GM18517 (cell line): ENCODE measurements at regions not wholly inside any gene's neighbourhood (a gene's known extent, or its start where the extent isn't known, plus 50 kb on each side); places are given as distances from the start of the nearest gene placed in this dataset.

Experiments used
- ATAC-seq: cut with Tn5 transposase; IDR thresholded peaks from one replicate; pipeline ENCODE4 v1.9.1; 2021; ENCODE audit warnings: mild to moderate bottlenecking, moderate library complexity; ENCODE audit not compliant: unreplicated experiment

DNA sequence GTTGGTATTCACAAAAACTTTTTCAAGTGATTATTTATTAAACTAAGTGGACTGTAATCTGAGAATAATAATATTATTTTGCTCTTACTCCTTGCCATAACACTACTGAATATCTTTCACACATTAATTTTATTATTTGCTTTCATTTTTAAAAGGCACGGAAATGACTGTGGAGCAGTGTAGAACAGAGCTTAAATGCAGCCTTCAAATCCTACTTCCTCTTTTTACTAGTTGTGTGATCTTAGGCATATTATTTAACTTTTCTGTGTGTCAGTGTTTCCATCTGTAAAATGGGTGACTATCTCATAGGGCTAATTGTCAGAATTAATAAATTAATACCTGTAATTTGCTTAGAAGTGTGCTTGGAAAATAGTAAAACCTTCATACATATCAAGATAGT, 55.5 kb upstream of the SLC8A1 start:
- ATAC-seq: peak; percentile 83

DNA sequence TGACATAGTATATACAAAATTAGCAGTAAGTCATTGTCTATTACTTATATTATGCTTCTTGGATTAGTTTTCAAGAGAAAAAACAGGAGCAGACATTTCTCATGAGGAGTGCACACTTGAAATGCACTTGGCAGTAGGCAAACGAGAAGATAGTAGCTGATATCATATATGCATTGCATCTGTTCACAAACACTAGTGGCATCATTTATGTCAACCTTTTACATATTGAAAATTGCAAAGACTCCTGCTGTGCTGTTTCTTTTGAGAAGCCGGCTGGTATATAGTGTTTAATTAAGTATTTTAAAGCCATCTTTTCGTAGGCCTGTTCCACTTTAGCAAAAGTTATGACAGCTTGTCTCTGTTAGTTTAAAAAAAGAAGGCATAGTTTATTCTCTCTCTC, 58.4 kb upstream of the SLC8A1 start:
- ATAC-seq: no peak

- ATAC-seq: no peak
These were observed 59.8 kb upstream of the SLC8A1 start for GRCh38 chr2:40511661-40512213.

GRCh38 chr2:40512256-40512655, 60.4 kb upstream of the SLC8A1 start:
- no peak for ATAC-seq

GRCh38 chr2:40513201-40513600, 61.3 kb upstream of the SLC8A1 start:
- no peak for ATAC-seq

GRCh38 chr2:40516604-40517003, 64.7 kb upstream of the SLC8A1 start:
- no peak for ATAC-seq

DNA sequence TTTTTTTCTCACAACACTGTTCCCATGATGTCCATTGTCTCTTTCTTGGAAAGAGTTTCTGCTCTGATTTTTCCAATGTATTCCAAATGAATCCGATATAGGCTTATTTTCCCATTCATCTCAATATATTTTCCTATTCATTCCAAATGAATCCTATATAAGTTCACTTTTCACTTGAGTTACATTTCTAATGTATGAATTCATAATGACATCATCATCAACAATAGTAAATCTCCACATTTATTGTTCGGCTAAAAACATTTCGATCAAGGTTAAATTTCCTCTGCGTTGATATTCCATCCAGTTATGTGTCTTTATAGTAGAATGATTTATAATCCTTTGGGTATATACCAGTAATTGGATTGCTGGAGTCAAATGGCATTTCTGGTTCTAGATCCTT, 76.7 kb upstream of the SLC8A1 start:
- ATAC-seq: no peak

- no peak for ATAC-seq
These were observed 79.5 kb upstream of the SLC8A1 start for GRCh38 chr2:40531359-40531758.

GRCh38 chr2:40534528-40534927, 82.6 kb upstream of the SLC8A1 start:
- ATAC-seq: no peak

DNA sequence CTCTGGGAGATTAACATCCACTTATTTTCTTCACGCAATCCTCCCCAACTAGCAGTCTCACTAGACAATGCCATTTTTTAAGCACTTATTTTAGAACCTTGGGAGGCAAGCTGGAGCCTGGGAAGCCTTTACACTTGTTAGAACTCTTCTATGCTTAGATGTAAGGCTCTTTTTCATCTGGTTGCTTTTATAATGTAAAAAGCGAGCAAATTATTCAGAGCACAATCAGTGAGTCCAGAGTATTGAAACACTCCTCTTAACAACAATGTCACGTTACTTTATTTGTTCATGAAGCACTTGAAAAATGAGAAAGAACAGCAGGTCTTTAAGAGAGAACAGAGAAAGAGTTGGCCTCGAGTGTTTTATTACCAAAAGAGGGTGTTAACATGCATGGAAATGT, 84.1 kb upstream of the SLC8A1 start:
- no peak for ATAC-seq

DNA sequence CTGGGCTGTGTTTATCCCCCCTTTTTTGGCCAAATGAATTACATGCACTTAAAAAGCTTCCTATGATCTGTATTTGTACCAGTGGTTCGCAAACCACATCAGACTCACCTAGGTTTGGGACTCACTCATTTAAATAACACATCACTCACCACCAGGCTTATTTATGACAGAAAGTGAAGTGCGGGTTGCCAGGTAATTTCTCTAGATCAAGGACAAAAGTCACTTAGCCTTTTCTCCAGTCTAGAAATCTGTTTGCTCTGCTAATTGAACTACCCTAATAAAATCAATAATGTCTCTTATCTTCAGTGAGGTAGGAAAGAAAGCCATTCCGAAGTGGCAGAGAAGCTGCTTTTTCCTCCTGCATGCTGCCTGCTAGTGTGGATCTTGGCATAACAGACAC, 88.1 kb upstream of the SLC8A1 start:
- ATAC-seq: no peak

DNA sequence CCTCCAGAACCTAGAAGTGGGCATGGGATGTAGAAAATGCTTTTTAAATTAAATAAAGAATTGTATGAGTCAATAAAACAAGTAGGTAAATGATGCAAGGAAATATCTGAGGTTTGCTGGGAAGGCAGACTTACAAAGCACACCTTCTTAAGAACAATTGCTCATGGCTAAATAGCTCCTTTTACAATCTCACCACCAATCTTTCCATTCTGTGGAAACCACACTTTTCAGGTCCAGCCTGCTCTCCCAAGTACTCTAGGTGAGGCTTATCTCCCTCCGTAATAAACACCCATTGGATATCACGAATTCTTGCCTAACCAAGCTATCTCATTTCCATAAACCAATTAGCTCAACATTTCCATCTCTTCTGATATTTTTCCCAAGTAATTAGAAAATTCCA, 91.5 kb upstream of the SLC8A1 start:
- ATAC-seq: no peak

DNA sequence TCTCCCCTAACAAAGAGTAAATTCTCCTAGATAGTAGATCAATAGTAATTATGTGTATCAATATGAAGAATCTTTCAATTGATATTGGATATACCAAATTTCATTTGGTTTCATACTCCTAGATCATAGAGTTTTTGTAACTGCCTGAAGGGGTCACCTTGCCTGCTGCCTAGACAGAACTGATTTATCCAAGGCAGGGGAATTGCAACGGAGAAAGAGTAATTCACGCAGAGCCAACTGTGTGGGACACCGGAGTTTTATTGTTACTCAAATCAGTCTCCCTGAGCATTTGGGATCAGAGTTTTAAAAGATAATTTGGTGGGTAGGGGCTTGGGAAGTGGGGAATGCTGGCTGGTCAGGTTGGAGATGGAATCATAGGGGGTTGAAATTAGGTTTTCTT, 92.2 kb upstream of the SLC8A1 start:
- no peak for ATAC-seq

DNA sequence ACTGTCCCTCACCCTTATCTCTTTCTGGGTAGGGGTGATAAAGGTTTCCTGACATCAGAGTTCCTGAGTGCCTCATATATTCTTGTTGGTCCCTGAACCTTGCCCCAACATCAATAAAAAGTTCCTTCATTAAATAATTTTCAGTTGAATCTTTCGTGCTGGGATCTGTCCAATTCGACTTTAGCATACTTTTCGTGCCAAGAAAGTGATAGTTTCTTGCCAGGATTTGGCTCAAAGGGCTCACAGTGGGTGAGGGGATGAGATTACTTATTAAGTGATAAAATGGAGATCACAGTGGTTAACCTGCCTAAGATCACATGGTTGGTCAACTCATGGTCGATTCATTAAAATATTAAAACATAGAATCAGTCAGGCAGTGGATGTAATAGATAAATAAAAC, 93.8 kb upstream of the SLC8A1 start:
- no peak for ATAC-seq

- ATAC-seq: no peak
These were observed 94.7 kb upstream of the SLC8A1 start for GRCh38 chr2:40546439-40547191.

DNA sequence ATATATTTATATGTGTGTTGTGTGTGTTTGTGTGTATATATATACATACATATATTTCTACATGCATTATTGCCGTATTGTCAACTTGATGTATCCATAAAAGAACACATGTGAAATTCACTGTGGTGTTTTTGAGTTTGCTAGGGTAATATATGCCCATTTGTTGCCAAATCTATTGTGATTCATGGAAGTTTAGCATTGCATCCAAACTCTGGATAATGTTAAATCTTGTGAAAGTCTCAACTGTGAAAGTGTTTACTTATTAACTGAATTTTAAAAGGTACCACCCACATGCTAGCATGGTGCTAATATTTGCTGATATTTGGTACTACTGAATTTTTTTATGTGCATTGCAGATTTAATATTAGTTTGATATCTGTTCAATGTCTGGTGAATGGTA, 96.6 kb upstream of the SLC8A1 start:
- ATAC-seq: no peak

DNA sequence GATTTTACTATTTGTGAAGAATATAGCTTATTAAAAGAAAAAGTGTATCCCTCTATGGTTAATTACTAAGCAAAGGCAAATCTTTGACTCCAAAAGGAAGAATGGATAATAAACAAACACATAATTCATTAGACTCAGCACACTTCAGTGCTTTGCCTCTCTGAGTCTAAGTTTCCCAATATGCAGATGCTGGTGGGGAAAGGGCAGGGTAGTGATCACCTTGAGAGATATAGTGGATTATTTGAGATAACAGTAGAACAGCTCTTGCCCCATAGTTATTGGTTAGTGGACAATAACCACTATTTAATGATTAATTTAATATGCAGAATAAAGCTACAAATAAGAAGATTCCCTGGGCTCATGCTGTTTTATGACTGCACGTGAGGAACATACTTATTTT, 98.2 kb upstream of the SLC8A1 start:
- no peak for ATAC-seq

DNA sequence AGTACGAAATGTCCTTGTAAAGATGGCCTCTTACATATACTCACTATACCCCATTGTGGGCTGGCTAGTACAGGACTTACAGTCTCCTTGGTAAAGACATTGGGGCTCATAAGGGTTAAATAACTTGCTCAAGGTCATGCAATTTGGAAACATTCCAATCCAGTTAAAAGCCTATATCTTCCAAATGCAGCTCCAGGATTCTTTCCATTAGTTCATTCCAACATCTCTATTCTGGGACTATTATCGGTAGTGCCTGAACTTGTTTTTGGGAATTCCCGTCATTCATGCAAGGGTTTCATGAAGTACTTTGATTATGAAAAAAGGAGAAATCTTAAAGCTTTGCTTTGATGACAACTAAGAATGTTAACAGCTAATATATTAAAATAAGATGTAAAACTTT, 99.2 kb upstream of the SLC8A1 start:
- ATAC-seq: no peak

DNA sequence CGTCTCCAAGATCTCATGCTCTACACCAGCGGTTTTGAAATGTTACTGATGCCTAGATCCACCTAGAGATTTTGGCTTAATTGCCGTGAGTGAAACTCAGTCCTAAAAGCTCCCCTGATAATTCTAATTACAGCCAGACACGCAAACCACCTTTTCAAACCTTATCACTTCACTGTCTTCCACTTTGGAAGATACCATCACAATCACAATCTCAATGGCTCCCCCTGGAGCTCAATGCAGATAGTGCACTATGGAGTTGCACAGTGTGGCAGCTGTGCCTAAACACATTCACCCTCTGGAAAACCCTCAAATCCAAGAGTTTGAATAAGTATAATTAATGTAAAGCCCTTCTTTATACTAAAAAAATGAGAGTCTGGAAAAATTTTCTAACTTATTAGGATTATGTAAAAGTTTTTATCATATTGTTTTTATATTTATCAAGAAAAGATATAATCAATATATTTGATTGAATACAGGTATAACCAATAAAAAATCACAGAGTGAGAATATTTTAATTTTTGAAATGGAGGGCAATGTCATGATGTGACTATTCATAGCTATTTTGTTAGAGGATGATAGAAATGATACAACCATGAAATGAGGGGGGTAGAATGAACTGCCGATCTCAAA, 102.9 kb upstream of the SLC8A1 start:
- peak; percentile 83 for ATAC-seq

GRCh38 chr2:40556293-40556692, 104.4 kb upstream of the SLC8A1 start:
- ATAC-seq: no peak

DNA sequence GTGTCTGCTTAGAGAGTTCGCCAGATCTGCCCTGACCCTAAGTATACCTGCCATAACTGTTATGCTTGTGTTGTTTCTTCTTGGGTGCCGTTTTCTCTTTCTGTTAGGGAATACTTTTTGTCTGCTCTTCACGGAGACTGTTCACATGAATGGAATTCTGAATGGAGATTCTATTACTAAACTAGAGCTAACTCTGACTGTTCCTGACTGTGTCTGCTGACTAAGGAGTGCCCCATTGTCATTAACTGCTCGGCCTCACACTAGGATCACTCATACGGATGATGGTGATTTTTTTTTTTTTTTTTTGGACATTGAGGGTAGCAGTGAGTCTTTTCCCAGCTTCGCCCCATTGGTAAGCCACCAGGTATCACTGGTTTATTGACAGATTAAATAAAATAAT, 104.8 kb upstream of the SLC8A1 start:
- no peak for ATAC-seq

- no peak for ATAC-seq
These were observed 106.9 kb upstream of the SLC8A1 start for GRCh38 chr2:40558761-40559160.

DNA sequence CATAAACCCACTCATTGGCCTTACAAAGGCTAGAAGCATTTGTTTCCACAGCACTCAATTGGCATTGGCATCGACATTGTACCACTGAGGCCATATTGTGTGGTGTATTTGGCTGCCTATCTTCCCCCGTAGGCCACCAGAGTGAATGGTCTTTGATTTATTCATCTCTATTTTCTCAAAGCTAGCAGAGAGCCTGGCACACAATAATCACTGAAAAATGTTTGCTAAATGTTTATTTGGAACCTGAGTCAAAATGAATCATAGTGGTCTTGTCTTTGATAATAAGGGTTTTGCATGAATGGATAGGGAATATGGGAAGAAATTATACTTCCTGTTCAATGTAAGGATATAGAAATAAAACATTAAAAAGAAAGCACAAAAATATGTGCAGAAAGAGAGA, 107.3 kb upstream of the SLC8A1 start:
- no peak for ATAC-seq
